Embryonic facial prominence (tissue), 1 donor: ENCODE measurements at regions not wholly inside any gene's neighbourhood (a gene's known extent, or its start where the extent isn't known, plus 50 kb on each side); places are given as distances from the start of the nearest gene placed in this dataset.
"Not testable (repeated sequence)": the region's sequence is repeated elsewhere in the genome, so short reads cannot be mapped to it uniquely, and the experiment has no call there.

ENCODE experiments used
- DNase-seq: peaks from one replicate; pipeline ENCODE4 v3.0.0-alpha.2; 2016; ENCODE audit errors: extremely low spot score

DNA sequence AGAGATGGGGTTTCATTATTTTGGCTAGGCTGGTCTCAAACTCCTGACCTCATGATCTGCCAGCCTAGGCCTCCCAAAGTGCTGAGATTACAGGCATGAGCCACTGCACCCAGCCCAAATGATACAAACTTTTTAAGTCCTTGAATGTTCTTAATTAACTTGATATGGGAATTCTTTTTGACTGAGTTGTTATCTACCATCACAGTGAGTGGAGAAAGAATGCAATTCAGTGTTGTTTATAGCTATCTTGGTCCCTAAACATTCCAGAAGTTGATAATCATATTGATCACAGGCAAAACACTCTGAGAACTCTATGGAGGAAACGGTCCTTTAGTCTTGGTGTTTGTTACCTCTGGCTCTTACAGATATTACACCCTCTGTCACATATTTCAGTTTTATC lies 1072.5 kb downstream of the SUCLG1 start:
- DNase-seq, result no peak

DNA sequence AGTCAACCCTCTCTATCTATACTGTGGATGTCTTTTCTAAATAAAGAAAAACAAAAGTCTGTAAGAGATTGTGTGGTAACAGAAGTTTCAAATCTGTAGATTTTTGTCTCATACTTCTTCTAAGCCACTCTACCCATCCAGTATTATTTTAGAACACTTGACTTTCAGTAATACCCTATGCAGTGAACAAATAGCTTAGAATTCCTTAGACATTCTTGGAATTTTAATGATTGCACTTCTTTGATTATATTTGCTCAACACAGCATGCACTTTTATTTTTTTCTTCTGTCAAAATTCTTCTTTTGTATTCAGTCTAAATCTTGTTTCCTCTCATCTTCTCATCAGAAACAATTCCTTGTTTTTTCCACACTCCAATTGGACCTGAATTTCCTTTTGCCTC lies 1080.2 kb downstream of the SUCLG1 start:
- DNase-seq, result no peak

DNA sequence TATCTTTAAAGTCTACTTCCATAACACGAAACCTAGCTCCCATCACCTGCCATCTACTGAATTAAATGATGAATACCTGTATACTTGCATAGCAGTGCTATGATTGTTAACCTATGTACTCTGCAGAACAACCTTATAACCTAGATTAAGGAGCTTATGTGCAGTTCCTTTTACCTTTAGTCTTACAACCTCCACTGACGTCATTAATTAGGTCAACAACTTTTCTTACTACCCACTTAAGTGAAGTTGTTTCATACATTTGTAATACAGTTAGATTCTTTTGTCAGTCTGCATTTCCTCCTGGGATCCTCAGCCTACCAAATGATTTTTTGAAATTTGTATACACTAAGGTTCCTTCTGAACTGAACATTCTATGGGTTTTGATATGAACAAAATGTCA lies 1082.3 kb downstream of the SUCLG1 start:
- DNase-seq, result no peak

DNA sequence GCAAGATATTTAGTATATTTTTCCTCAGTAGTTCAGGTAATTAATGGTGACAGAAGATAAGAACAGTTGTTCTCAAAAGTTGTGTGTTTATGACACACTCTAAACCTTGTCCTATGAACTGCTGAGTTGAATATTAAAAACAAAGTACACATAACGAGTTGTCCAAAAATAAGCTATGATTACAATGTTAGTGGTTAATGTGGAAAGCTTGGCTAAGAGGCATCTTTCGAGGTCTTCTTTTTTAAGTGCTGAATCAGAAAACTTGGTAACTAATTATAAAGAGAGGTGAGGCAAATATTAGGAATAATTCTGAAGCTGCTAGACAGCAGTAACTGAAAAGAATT lies 1088.7 kb downstream of the SUCLG1 start:
- no peak for DNase-seq

DNA sequence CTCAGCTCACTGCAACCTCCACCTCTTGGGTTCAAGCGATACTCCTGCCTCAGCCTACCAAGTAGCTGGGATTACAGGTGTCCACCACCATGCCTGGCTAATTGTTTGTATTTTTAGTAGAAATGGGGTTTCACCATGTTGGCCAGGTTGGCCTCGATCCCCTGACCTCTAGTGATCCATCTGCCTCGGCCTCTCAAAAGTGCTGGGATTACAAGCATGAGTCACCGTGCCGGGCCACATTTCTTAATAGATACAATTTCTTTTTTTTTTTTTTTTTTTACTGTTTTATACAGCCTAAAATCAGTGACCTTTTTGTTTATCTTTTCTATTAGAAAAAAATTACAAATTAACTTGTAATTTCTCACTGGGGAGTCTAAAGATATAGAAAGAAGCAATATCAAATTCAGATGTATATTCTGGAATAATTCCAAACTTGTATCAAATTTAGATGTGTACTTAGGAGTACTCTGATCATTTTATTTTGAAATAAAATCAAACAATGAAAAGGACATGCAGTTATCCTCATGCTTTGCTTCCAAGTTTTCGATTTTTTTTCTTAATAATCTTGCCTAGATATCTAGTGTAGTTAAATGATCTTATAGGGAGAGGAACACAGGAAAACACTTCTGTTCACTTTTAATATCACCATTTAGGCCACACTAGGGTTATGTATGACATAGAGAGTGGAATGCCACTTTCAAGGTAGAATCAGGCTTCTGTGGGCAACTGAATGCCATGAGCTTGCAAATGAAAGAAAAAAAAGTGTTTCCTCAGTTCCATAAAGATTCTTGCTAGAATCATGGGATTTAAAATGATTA lies 1089.3 kb downstream of the SUCLG1 start:
- DNase-seq, result no peak

DNA sequence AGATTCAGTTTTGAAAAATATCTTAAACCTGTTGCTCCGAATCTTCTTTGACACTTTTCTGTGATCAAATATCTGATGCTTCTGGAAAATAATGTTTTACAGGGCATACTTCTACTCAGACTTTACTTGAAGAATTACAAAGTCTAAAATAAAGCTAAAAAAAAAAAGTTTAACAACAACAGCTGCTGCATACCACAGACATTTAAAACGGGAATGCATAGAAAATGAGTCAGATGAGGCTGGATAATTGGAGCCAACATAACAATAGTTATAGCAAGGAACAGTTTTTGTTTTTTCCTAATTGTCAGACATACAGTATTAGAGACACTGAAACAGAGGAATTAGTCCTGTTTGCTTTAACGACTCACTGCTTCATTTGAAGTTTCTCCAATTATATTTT lies 1090.2 kb downstream of the SUCLG1 start:
- DNase-seq, result no peak

DNA sequence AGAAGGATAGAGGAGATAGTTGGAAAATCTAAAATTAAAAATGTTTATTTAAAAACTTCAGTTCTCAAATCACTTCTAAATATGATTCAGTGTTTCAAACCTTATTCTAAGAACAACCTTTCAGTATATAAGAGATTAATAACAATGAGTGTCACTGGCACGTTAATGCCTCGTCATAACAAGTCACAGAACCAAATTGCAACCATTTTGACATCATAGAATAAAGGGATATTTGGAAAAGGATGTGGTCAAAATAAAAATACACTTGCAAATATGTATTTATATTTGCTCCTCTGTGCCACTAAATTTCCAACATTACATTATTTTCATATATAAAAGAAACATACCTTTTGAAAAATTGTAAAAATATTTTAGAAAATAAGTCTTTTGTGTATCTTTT lies 1090.6 kb downstream of the SUCLG1 start:
- DNase-seq, result no peak

DNA sequence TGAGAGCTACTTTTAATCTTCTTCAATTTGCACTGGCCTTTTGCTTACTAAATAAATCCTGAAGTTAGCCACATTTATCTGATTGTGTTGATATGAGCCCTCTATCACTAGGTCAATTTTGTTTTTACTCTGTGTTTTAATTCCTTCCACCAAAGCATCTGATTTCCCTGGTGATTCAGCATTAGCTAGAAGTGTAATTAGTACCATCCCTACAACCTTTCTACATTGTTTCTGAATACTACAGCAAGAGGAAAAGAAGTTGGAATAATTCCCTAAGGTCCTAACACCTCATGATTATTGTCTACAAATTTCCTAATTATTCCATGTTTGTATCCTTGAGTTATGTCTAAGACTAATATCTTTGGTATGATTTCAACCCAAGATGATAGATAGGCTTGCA lies 1093.6 kb downstream of the SUCLG1 start:
- DNase-seq, result no peak

- no peak for DNase-seq
Observed at GRCh38 chr2:83364264-83364663, 1094.8 kb downstream of the SUCLG1 start.

- DNase-seq, result not testable (repeated sequence)
Observed at GRCh38 chr2:83363138-83363537, 1095.9 kb downstream of the SUCLG1 start.

DNA sequence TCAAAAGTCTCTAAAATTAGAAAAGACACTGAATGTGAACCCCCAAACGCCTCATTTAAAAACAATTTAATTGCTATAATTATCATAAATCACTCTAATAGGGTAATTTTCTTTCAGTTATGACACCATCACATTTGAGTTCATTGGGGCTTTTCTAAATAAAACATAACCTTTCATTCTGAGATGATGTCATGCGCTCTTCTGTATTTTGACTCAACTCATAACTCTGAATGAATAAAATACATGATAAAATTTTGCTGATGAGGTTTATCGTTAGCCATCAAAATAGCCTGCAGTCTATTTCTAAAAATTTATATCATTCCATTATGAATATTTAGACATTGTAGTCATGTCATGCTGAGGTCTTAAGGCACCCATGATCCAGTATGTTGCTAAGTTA lies 1099.7 kb downstream of the SUCLG1 start:
- DNase-seq, result no peak

- no peak for DNase-seq
Observed at GRCh38 chr2:83342860-83343329, 1116.2 kb downstream of the SUCLG1 start.

- no peak for DNase-seq
Observed at GRCh38 chr2:83340424-83340823, 1118.7 kb downstream of the SUCLG1 start.

DNA sequence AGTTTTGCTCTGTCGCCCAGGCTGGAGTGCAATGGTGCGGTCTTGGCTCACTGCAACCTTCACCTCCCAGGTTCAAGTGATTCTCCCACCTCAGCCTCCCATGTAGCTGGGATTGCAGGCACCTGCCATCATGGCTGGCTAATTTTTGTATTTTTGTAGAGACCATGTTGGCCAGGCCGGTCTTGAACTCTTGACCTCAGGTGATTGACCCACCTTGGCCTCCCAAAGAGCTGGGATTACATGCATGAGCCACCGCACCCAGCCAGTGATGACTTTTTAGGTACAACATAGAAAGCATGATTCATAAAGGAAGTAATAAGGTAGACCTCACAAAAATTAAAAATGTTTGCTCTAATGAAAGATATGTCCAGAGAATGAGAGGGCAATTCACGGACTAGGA lies 1119.1 kb downstream of the SUCLG1 start:
- not testable (repeated sequence) for DNase-seq

DNA sequence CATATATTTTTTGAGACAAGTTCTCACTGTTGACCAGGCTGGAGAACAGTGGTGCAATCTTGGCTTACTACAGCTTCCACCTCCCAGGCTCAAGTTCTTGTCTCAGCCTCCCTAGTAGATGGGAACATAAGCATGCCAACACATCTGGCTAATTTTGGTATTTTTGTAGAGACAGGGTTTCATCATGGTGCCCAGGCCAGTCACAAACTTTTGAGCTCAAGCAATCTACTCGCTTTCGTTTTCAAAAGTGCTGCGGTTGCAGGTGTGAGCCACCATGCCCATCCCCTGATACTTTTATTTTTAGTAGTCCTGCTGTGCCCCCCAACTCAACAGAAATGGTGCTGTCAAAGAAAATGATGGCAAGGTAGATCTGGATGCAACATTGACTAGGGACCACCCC lies 1127.3 kb downstream of the SUCLG1 start:
- DNase-seq, result no peak

- no peak for DNase-seq
Observed at GRCh38 chr2:83323038-83323437, 1136.0 kb downstream of the SUCLG1 start.

DNA sequence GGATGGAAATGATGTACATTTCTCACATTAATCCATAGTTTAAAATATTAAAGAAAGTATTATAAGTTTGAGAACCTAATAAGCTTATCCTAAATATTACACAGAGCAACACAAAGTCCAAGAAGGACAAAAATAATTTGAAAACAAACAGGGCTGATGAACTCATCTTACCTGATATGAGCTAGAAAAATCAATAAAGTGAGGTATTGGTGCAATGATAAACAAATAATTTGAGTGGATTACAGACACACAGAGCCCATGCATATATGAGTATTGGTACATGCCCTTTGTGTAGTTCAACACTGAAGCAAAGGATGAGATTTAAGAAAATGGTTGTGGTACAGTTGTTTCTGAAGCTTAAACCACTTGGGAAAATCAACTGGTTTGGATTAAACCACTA lies 1139.0 kb downstream of the SUCLG1 start:
- DNase-seq, result no peak

- no peak for DNase-seq
Observed at GRCh38 chr2:83305758-83306378, 1153.2 kb downstream of the SUCLG1 start.

- DNase-seq, result no peak
Observed at GRCh38 chr2:83291083-83291482, 1168.0 kb downstream of the SUCLG1 start.

DNA sequence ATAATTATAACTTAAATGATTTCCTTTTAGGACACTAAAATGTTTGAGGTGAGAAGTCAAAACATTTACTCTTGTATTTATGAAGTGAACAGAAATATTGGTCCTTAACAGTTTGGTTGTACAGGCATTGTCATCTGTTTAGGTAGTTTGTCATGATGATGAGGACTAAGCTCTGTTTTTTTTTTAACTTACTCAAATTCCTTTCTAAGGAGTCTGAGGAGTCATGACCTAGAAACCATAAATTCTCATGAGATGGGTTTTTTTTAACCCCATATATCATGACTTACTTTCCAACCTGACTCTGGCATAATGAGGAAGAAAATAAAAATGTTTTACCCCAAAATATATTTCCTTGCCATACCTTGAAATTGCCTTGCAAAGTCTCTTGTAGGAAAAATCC lies 1176.2 kb downstream of the SUCLG1 start:
- DNase-seq, result no peak

- DNase-seq, result no peak
Observed at GRCh38 chr2:83282043-83282795, 1176.9 kb downstream of the SUCLG1 start.

DNA sequence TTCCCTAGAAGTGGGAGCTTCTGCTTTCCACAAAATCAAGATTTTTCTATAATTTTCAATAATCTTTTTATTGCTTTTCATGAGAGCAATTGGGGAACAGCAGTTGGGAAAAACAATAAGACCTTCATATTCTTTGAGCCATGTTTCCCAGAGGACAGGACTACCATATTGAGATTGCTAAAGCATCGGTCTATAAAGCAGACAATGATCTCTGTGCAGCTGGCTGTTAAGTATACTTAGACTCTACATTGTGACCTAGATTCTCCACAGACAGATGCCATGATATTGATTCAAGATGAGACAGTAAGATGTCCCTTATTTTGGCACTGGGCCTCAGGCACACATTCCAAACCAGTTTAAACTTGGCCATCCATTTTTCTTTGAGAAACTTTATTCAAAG lies 1178.7 kb downstream of the SUCLG1 start:
- no peak for DNase-seq

DNA sequence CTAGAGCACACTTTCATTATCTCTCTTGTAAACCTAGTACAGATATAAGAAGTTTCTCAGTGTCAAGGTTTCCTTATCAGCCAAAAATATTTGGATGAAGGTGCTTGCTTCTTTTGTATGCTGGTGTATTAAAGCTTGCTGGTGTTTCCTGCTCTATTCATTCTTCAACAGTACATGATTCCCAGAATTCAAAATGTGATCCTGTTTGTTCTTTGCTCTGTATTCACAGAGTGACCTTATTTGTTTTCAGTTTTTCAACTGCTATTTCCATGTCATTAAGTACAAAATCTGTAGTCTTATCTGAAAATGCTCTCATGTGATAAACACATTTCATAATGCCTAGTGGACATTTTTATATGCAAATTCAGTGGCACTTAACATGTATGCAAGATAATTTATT lies 1185.8 kb downstream of the SUCLG1 start:
- DNase-seq, result no peak
